GM03348 (cell line): ENCODE measurements at regions not wholly inside any gene's neighbourhood (a gene's known extent, or its start where the extent isn't known, plus 50 kb on each side); places are given as distances from the start of the nearest gene placed in this dataset.

ENCODE experiments used
- DNase-seq: peaks from one replicate; pipeline ENCODE4 v3.0.0; 2012; ENCODE audit warnings: low spot score

- no peak for DNase-seq
These were observed 450.7 kb downstream of the NSUN3 start for GRCh38 chr3:94513600-94513999.

GRCh38 chr3:94515983-94516382, 453.1 kb downstream of the NSUN3 start:
- no peak for DNase-seq

GRCh38 chr3:94520364-94520763, 457.5 kb downstream of the NSUN3 start:
- DNase-seq: no peak

GRCh38 chr3:94522488-94522887, 459.6 kb downstream of the NSUN3 start:
- no peak for DNase-seq

GRCh38 chr3:94524102-94524919, 461.4 kb downstream of the NSUN3 start:
- no peak for DNase-seq

GRCh38 chr3:94525043-94525442, 462.2 kb downstream of the NSUN3 start:
- DNase-seq: no peak

- DNase-seq: no peak
These were observed 467.0 kb downstream of the NSUN3 start for GRCh38 chr3:94529816-94530215.

GRCh38 chr3:94532951-94533350, 470.1 kb downstream of the NSUN3 start:
- DNase-seq: no peak

- DNase-seq: no peak
These were observed 477.1 kb downstream of the NSUN3 start for GRCh38 chr3:94539937-94540336.

GRCh38 chr3:94543161-94543560, 480.3 kb downstream of the NSUN3 start:
- DNase-seq: no peak

- DNase-seq: no peak
These were observed 481.4 kb downstream of the NSUN3 start for GRCh38 chr3:94544131-94544789.

- no peak for DNase-seq
These were observed 485.9 kb downstream of the NSUN3 start for GRCh38 chr3:94548581-94549316.

GRCh38 chr3:94561094-94561493, 498.2 kb downstream of the NSUN3 start:
- DNase-seq: no peak

GRCh38 chr3:94564247-94564646, 501.4 kb downstream of the NSUN3 start:
- no peak for DNase-seq

GRCh38 chr3:94568041-94568440, 505.2 kb downstream of the NSUN3 start:
- DNase-seq: no peak

- no peak for DNase-seq
These were observed 510.5 kb downstream of the NSUN3 start for GRCh38 chr3:94573337-94573736.

- no peak for DNase-seq
These were observed 524.4 kb downstream of the NSUN3 start for GRCh38 chr3:94587291-94587690.

GRCh38 chr3:94593526-94594150, 530.8 kb downstream of the NSUN3 start:
- no peak for DNase-seq

GRCh38 chr3:94596141-94596540, 533.3 kb downstream of the NSUN3 start:
- DNase-seq: no peak

GRCh38 chr3:94596887-94597566, 534.2 kb downstream of the NSUN3 start:
- DNase-seq: no peak

- no peak for DNase-seq
These were observed 544.9 kb downstream of the NSUN3 start for GRCh38 chr3:94607778-94608177.

GRCh38 chr3:94609908-94610307, 547.0 kb downstream of the NSUN3 start:
- DNase-seq: no peak
